ENCODE measurements at regions not wholly inside any gene's neighbourhood (a gene's known extent, or its start where the extent isn't known, plus 50 kb on each side); places are given as distances from the start of the nearest gene placed in this dataset.

GRCh38 chr7:16023503-16023902, 337.0 kb upstream of the MEOX2 start (continued):
- TF ChIP-seq ZNF462 (CRISPR knock-in tag; IDR thresholded peaks at IDR 0.05), result no peak

- peak overlapping the region; percentile 58; the same call in 1 of the 2 replicates for H3K27ac Mint-ChIP-seq
- no peaks in the 10 kb centered on the region for H3K27me3 ChIP-seq (ENCODE audit: insufficient read depth)
- ATAC-seq (no peak), DNase-seq (ENCODE audit: low spot score) (no peak)
- no peak overlapping the region for H3K4me3 Mint-ChIP-seq
- peaks cover 18% of the 10 kb centered on the region for H3K4me1 Mint-ChIP-seq
- no peak overlapping the region for H3K4me2 ChIP-seq
- H4K20me1 ChIP-seq (replicated peaks; ENCODE audit: insufficient read depth), result no peaks in the 10 kb centered on the region
- TF ChIP-seq CREB1 (CRISPR knock-in tag; IDR thresholded peaks at IDR 0.05; ENCODE audit: low read depth) (no peak), STAT1 (IDR thresholded peaks at IDR 0.05; ENCODE audit: unreplicated experiment) (no peak), ETS1 (IDR thresholded peaks at IDR 0.05) (no peak), NANOG (IDR thresholded peaks at IDR 0.05; ENCODE audit: borderline replicate concordance) (no peak), CTCF (conservative IDR thresholded peaks at IDR 0.05; ENCODE audit: low read depth in 2 of 2) (no peak), EZH2 (IDR thresholded peaks at IDR 0.05; ENCODE audit: low read depth, unreplicated experiment) (no peak)
- no peaks in the 10 kb centered on the region for H3K9me2 ChIP-seq (ENCODE audit: insufficient read depth)
- H3K4me1 ChIP-seq (ENCODE audit: insufficient read depth), result 0 out of 2 replicates have a peak, but pooled peaks cover 4% of the 10 kb centered on the region
- no peaks in the 10 kb centered on the region for H3K36me3 ChIP-seq (ENCODE audit: insufficient read depth)
- H3F3A ChIP-seq (replicated peaks; ENCODE audit: low read depth), result no peaks in the 10 kb centered on the region
- H3K9me3 Mint-ChIP-seq, result no peaks in the 10 kb centered on the region
- H2AFZ ChIP-seq, result no peak overlapping the region
- H3K79me2 ChIP-seq (replicated peaks; ENCODE audit: insufficient read depth), result no peaks in the 10 kb centered on the region
- no peaks in the 10 kb centered on the region for H3K36me3 Mint-ChIP-seq (ENCODE audit: low read depth)
- no peaks in the 10 kb centered on the region for H3K27me3 Mint-ChIP-seq (ENCODE audit: insufficient read depth, low read depth, poor library complexity)
- no peak overlapping the region for H3K4me3 ChIP-seq
- no peak overlapping the region for H3K27ac ChIP-seq (ENCODE audit: low read depth)
Observed at GRCh38 chr7:16023046-16023445, 336.6 kb upstream of the MEOX2 start.

Measured in GM23338 (cell line).